Stimulated activated CD4-positive, alpha-beta T cell treated with anti-CD3 and anti-CD28 coated beads, Interleukin-4, amount 100 ng/mL, for 48 hours (primary cell): ENCODE measurements at regions not wholly inside any gene's neighbourhood (a gene's known extent, or its start where the extent isn't known, plus 50 kb on each side); places are given as distances from the start of the nearest gene placed in this dataset.
"Not testable (repeated sequence)": the region's sequence is repeated elsewhere in the genome, so short reads cannot be mapped to it uniquely, and the experiment has no call there.

Source experiments
- DNase-seq, 2 donors: peaks; one replicate each; pipeline ENCODE4 v3.0.0-alpha.2; 2020; ENCODE audit warnings: low read depth in 2 of 2

DNA sequence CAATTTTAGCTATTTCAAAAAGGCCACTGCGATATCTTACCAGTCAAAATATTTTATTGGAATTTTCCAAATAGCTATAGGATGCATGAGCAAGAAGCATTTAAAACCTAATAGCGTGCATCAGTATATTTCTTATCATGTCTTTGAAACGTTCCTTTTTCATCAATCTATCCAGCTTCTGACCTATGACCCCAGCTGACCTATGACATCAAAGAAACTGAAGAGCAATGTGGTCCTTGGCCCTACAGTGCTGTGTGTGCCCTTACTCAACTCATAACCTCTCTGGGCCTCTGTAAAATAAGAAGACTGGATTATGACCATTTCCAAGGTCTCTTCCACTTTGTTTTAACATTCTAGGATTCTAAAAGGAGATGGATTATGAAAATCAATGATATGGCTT is 118.2 kb downstream of the ZNF22 start:
- DNase-seq, result no peak

DNA sequence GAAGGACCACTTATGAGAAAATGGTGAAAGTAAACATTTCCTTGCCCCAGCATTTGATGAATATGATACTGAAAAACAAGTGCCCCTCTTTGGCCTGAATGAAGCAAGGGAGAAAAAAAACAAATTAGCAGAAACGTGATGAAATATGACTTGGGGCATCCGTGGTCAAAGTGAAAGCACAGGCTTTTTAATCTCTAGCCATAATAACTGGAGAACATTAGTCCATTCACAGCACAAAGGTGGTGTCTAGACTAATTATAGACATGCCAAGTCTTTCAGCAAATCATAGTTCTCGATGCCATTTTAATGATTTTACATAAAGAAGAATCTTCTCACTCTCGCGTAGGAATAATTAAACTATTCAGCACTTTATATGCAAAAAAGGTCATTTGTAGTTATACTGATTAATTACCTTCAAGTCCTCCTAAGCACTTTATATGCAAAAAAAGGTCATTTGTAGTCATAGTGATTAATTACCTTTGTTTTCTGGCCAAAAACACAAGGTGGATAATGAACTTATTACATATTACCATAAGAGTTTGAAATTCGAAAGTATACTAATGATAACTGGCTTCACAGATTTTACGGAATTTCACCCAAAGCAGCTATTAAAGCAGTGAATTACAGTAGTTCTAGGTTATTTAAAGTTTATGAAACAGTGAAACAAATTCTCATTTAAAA is 121.6 kb downstream of the ZNF22 start:
- DNase-seq, result not testable (repeated sequence)

DNA sequence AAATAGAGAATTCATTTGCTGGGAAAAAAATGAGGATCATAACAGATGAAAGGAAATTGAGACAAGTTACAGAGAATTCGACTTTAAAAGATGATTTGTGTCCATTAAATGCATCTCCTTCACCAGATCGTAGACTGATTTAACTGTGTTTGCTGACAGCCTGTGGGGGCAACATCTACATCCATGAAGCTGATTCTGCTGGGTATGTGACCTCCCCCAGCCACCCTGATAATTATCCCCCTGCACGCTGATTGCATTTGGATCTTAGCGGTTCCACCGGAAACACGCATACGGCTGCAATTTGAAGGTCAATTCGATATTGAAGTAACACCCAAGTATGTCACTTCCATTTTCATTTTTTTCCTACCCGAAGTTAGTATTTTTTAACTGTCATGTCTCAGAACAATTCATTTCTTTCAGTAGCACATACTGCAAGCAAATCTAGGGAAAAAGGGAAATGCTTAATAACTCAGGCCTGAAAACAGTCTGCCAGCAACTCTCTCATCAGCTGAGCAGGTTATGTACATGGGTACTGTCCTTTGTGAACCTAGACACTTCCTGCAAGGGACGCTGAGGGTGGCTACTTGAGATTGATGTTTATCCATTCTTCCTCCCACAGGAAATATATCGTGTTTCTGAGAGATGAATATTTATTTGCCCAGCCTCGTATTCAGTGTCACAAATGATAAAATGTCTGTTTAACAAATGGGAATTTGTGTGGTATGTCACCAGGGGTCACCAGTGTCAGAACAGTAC is 134.9 kb downstream of the ZNF22 start:
- no peak for DNase-seq

DNA sequence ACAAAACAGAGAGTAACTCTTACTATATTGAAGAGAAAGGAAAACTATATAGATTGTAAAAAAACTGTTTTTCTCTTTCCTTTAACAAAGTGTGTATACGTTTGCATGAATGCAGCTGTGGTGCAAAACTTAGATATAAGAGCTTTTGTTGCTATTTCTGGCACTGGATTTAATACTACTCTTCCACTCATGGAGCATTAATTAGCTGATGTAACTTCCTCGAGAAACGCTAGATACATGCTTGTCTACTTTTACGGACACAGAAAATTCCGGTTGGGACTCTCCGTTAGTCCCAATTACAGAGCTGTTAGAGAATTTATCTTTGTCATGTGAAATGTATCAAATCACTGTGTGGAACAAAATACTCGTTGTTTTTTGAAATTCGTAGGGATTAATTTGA is 135.5 kb downstream of the ZNF22 start:
- DNase-seq, result no peak

DNA sequence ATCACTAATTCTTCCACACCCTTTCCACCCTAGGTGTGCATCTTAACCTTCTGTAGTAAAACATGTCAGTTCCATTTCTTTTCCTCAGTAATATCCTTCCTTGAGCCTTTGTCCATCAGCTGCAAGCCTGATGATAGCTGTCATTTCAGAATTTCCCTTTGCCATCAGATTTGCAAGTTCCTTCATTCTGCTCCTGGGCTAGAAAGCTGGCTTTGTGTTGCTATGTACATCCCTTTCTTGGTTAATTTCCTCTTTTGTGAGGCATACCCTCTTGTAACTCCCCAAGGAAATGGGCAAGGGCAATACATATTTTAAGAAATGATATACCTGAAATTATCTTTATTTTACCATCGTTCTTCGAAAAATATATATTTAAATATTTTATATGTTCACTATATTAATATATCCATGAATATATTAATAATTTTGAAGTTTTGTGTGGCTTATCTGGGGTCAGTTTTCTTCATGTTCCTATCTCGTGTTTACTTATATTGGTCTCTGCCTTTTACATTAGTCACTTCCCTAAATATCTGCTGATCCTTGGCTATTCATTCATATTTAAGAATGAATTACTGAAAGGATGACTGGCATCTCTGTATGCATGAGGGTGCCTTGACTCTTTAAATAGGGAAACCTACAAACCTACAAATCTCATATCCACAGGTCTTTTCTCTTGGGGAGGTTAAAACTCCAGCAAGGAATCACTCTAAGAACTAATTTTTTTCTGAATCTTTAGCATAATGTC is 143.8 kb downstream of the ZNF22 start:
- DNase-seq, result no peak

DNA sequence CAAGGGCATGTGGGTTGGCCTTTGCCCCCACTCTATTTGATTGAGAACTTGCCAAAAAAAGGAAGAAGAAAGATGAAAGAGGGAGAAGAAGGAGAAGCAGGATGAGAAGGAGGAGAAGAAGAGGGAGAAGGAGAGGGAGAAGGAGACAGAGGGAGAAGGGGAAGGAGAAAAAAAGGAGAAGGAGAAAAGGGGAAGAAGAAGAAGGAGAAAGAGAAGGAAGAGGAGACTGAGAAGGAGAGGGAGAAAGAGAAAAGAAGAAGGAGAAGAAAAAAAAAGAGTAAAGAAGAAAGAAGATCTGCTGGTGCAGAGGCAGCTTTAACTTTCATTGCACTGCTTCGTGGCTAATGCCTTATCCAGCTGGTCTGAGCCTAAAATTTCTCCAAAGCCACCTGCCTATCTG is 144.4 kb downstream of the ZNF22 start:
- not testable (repeated sequence) for DNase-seq

DNA sequence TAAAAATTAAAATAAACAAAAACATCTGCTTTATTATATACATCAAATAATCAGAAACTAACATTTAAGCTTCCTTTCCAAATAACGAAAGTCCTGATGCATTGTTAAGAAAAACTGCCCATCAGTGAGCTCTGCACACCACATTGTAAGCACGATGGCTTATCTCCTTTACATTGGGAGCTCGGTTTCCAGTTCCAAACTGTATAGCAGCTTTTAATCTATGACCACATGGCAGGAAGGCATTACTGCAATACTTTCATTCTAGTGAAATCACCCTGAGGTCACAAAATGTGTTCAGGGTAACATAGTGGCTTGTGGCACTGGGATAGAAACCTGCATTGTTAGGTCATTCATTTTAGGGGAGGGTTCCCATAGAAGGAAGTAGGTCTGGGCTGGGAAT is 146.3 kb downstream of the ZNF22 start:
- DNase-seq, result no peak

DNA sequence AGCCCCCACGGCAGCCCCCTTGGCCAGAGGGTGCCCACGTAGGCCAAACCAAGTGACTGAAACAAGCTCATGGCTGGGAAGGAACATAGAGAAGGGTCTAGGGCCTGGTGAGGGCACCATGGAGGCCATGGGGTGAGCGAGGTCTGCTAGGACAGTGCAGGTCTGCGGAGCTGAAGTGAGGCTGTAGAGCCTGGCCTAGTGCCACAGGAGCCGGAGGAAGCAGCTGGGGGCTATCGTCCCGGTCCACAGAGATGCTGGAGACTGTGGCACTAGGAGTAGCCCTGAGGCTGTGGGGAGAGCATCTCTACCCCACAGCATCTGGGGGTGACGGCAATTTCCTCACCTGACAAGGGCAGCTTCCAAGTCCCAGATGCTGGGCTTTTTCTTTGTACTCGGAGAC is 150.3 kb downstream of the ZNF22 start:
- no peak for DNase-seq

DNA sequence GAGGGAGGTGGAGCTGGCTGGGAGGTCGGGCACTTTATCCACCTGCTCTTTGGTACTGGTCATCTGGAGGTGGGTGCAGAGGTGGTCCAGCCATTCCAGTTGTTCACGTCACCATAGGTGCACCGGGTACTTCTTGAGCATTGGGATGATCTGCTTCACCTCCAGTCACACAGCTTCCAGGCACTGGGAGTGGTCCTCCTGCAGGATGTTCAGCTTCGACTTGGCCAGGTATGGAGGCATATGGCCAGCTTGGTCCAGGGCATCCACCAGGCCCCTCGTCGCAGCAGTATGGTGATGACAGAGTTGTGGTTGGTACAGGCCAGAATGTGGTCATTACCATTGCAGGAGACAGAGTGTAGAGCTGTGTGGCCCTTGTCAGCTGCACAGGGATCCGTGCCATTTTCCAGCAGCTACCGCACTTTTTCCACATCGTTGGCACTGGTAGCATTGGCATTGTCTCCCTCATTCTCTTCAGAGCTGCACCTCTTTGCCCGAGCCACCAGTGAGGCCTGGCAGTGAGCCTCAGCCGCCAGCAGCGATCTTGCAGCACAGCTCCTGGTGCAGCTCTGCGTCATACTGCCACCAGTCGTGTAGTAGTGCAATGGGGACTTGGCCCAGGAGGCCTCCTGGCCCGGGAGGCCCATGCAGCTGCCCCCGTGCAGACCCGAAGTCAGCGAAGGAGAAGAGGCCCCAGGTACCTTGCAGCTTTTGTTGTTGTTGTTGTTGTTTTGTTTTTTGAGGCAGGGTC is 150.9 kb downstream of the ZNF22 start:
- no peak for DNase-seq

DNA sequence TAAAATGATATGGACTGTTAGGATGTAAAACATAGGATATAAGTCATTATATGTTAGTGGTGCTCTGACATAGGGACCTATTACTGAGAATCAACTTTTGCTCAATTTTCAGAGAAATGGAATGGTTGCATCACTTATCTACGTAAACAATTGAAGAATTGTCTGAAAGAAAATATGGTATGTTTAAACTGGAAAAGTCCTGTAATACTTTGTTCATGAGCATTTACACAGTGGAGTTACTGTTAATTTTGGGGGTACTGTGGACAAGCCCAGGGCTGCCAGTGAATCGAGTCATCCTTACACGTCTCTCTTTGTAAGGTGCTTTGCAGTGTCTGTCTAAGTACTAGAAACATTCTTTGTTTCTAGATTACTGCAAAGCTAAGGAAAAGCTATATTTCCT is 152.0 kb downstream of the ZNF22 start:
- DNase-seq, result no peak

DNA sequence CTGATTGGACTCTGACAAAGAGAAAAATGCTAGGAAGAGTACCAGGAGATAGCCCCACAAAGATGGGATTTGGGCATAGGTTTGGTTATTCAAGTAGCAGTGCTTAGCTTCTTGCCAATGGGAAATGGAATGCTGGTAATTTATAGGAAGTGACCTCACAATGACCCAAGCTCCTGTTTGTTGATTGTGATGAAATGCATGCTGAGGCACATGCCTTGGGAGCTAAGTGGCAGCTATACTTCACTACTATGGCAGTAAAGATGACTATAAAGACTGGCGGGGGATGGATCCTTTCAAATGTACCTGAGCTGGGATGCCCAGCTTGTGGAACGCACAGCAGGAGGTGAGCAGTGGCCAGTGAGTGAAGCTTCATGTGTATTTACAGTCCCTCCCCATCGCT is 153.8 kb downstream of the ZNF22 start:
- DNase-seq, result no peak

DNA sequence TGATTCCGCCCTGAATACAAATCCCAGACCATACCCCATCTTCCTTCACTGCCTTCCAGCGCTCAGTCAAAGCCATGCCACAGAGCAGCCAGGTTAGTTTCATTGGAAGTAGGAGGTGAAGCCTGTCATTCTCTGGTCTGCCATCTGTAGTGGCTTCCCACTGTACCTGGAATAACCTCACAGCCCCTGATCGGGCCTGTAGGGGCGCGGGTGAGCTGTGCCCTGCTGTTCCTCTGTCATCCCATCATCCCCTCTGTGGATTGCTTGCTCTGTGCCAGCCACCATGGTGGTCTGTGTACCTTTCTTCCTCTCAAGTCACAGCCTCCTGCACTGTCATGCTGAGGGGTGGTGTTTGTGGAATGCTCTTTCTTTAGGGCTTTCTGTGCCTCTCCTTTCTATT is 155.1 kb downstream of the ZNF22 start:
- no peak for DNase-seq

DNA sequence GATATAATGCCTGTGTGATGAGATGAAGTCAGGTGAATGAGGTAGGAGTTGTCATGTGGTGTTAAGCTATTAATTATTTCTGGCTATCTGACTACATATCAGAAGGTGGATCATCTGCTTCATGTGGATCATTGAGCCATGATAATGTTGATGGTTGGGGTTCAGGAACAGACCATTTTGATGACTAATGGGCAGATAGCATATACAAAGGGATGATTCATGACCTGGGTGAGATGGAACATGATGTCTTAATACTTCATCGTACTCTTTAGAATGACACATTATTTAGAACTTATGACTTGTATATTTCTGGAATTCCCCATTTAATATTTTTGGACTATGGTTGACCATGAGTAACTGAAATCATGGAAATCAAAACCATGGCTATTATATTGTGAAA is 155.1 kb downstream of the OR13A1 start:
- no peak for DNase-seq

DNA sequence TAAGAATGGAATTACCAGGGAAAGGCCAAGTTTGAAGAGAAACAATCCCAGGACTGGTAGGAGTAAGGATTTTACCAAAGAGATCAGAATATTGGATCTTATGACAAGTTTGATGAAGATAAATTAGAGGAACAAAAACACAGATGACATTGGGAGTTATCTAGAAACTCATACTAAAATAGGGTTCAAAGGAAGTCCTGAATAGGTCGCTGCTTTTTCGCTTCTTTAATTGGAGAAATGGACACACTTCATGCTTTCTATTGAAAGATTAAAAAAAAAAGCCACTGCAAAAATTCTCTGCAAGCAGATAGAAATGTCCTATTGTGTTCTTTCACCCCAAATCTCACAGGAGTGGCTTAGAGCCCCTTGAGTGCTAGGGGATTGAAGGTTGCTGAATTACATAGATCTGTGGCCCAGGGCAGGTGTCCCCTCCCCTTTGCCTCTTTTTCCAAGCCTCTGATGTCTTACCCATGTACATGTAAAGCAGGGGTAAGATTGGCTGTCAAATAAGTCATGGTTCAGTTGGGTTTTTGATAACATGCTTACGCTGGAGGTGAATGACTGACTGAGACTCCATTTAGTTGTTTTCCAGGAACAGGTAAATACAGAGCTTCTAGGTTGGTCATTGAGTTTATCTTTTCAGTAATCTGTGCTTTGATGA is 152.0 kb downstream of the OR13A1 start:
- no peak for DNase-seq

DNA sequence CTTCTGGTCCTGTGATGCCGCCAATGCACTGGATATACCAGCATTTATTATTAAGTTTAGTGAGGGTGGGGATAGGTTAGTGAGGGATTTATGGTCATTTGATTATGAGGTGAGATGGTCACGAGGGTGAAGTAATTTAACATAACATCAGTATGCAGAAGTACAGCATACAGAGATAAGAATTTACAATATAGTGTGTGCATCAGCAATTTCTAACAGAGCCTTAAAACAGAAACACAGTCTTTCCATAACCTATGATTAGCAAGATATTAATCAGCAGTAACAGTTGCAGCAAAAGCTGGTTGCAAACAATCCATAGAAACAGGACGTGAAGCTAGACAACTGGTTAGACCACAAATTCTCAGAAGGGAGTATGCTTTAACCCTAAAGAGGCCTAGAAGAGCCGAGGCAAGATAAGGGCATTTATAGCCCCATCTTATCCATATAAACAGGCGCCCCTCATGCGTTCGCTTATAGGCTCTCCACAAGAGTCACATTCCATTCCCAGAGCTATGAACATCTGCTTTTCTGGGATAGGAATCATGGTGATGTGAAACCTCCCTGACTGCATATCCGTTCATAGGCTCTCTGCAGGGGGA is 139.8 kb downstream of the OR13A1 start:
- not testable (repeated sequence) for DNase-seq

DNA sequence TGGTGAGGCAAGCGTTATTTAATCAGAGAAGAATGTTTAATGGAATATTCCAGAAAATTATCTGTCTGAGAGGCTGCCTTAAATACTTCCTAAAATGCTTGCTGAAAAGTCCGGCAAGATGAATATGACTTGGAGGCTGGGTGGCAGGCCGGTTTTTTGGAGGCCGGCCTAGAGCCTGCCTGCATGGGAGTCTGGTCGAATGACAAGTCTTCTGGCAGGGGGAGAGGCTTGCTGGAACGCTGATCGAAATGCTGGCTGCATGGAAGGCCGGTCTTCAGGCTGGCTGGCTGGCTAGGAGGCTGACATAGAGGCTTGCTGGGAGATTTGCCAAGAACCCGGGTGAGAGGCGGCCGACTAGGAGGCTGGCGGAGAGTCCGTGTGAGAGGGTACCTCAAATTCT is 135.7 kb downstream of the OR13A1 start:
- no peak for DNase-seq

DNA sequence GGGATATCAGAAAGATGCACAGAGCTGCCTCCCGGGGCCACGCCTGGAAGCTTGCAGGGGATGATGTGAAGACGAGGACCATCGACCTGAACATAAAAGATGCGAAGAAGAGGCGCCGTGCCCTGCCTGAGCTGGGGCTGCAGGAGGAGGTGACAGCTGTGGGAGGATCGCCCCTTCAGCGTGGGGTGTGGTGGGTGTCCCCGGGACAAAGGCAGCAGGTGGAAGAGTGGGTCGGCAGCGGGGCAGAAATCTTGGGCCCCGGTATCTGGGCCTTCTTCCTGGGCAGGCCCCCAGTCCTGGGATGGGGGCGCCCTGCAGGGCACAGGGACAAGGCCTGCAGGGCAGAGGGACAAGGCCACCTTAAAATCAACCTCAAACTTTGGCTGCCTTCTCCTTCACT is 134.9 kb downstream of the OR13A1 start:
- DNase-seq, result no peak

DNA sequence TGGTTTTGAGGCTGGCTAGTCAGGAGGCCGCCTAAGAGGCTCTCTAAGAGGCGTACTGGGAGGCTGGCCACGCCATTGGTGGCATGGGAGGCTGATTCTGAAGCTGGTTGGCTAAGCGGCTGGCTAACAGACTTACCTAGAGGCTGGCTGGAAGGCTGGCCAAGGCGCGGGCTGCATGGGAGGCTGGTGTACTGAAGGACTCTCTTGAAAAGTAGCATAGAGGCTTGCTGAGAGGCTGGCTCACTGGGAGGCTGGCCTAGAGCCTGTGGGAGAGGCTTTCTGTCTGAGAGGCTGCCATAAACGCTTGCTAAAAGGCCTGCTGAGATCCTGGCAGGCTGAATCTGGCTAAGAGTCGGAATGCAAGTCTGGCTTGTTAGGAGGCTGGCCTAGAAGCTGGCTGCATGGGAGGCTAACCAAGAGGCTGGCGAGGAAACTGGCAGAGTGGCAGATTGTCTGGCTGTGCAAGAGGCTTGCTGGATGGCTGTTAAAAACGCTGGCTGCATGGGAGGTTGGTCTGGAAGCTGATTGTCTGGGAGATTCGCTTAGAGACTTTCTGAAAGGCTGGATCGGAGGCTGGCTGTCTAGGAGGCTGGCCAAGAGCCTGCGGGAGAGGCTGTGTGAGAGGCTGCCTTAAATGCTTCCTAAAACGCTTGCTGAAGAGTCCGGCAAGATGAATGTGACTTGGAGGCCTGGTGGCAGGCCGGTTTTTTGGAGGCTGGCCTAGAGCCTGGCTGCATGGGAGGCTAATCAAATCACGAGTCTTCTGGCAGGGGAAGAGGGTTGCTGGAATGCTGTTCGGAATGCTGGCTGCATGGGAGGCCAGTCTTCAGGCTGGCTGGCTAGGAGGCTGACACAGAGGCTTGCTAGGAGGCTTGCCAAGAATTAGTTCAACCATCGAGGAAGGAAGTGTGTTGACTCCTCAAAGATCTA is 134.2 kb downstream of the OR13A1 start:
- DNase-seq, result no peak

DNA sequence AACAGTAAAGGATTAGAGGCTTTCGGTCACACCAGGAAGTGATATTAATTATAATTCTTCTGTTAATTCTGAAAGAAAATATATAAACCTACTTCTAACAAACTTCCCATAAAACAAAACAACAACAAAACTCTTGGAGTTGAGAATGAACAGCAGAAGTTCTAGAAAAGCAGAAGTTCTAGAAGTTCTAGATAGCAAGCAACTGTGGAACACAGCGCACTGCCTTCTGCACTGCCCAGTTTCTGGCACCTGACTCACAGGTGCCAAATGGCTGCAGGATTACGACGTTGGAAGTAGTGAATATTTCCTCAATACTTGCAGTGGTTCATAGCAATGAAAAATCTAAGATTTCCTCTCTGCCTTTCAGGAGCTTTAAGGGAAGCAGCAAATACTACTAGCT is 132.2 kb downstream of the OR13A1 start:
- no peak for DNase-seq

DNA sequence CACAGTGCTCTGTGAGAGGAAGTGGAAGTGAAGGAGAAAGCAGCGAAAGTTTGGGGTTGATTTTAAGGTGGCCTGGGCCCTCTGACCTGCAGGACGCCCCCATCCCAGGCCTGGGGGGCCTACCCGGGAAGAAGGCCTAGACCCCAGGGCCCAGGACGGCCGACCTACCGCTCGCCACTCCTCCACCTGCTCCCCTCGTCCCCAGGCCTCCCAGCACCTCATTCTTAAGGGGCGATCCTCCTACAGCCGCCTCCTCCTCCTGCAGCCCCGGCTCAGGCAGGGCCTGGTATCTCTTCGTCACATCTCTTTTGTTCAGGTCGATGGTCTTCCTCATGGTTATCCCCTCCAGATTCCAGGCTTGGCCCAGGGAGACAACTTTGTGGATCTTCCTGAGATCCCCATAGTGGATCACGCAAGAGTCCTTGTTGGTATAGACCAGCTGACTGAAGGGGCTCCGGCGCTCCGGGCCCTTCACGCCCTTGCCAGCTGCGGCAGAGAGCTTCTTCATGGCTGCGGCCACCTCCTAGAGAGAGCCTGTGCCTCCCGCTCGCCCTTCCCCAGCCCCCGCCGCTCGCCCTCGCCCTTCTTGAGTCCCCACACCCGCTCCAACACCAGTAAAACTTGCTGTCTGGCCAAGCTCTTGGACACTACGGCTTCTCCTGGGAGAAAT is 117.5 kb downstream of the OR13A1 start:
- DNase-seq, result no peak
